ENCODE measurements at regions not wholly inside any gene's neighbourhood (a gene's known extent, or its start where the extent isn't known, plus 50 kb on each side); places are given as distances from the start of the nearest gene placed in this dataset.

DNA sequence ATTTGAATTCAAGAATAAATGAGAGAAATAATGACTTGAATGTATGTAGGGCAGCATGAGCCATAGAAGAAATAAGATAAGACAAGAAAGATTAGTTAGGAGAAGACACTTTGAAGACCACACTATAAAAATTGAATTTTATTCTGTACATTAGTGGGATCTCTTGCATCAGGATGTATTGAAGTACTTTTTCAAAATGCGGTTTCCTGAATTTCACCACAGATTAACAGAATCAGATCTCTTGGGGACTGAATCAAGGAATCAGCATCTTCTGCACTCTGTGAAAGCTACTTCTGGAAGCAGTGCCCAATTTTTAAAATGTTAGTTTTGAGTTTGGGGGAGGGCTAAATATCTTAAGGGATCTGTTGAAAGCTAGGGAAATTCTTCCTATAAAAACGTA lies 763.9 kb upstream of the GOLIM4 start:
- TF ChIP-seq, protein P1, sequence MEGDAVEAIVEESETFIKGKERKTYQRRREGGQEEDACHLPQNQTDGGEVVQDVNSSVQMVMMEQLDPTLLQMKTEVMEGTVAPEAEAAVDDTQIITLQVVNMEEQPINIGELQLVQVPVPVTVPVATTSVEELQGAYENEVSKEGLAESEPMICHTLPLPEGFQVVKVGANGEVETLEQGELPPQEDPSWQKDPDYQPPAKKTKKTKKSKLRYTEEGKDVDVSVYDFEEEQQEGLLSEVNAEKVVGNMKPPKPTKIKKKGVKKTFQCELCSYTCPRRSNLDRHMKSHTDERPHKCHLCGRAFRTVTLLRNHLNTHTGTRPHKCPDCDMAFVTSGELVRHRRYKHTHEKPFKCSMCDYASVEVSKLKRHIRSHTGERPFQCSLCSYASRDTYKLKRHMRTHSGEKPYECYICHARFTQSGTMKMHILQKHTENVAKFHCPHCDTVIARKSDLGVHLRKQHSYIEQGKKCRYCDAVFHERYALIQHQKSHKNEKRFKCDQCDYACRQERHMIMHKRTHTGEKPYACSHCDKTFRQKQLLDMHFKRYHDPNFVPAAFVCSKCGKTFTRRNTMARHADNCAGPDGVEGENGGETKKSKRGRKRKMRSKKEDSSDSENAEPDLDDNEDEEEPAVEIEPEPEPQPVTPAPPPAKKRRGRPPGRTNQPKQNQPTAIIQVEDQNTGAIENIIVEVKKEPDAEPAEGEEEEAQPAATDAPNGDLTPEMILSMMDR (conservative IDR thresholded peaks at IDR 0.05), result no peak
- TF ChIP-seq ZFX (IDR thresholded peaks at IDR 0.05), result no peak
